IMR-90 (cell line): ENCODE measurements at regions not wholly inside any gene's neighbourhood (a gene's known extent, or its start where the extent isn't known, plus 50 kb on each side); places are given as distances from the start of the nearest gene placed in this dataset.

Experiments used
- ATAC-seq: fragments of 200-7000 bp; cut with Tn5 transposase; 2 replicates; pipeline ENCODE4 v1.9.1; 2020; ENCODE audit warnings: low read depth, mild to moderate bottlenecking, moderate library complexity
- BruUV-seq: library from RNA; stranded (reverse); fragments of 400-500 nt; replicated peaks from 2 replicates; lab custom pipeline; 2021; lab: Mats Ljungman, UMichigan
- CTCF ChIA-PET: fragments of 300-600 bp; formaldehyde crosslinking; extraction: SDS; loops from one replicate; lab custom pipeline; 2021; ENCODE audit warnings: antibody characterized with exemption; lab: Yijun Ruan, JAX
- POLR2A ChIA-PET: fragments of 300-600 bp; sonication (Branson Sonifier 250); formaldehyde crosslinking; loops from one replicate; lab custom pipeline; 2022; ENCODE audit warnings: antibody characterized with exemption; ENCODE audit not compliant: unreplicated experiment; lab: Charles Lee
- DNase-seq: peaks from one replicate; pipeline ENCODE4 v3.0.0; 2013
- H2AFZ ChIP-seq: replicated peaks from 2 replicates; pipeline ENCODE3; 2013; ENCODE audit warnings: low read length, mild to moderate bottlenecking; ENCODE audit not compliant: poor library complexity
- H2AK5ac ChIP-seq: 2 replicates; pipeline ENCODE4 v1.6.1; 2013; ENCODE audit warnings: low read depth, low read length, inconsistent platforms
- H2AK9ac ChIP-seq: replicated peaks from 2 replicates; pipeline ENCODE3; 2013; ENCODE audit warnings: mild to moderate bottlenecking, low read depth, low read length, moderate library complexity; ENCODE audit not compliant: poor library complexity
- H2BK120ac ChIP-seq: 2 replicates; pipeline ENCODE4 v1.6.1; 2013; ENCODE audit warnings: low read depth, low read length, inconsistent platforms
- H2BK15ac ChIP-seq: 3 replicates; pipeline ENCODE4 v1.6.1; 2013; ENCODE audit warnings: low read depth, low read length, inconsistent platforms
- H2BK20ac ChIP-seq: 2 replicates; pipeline ENCODE4 v1.6.1; 2013; ENCODE audit warnings: low read depth, mild to moderate bottlenecking, inconsistent platforms, low read length, moderate library complexity
- H2BK5ac ChIP-seq: 2 replicates; pipeline ENCODE4 v1.6.1; 2013; ENCODE audit warnings: mild to moderate bottlenecking, low read depth, low read length, inconsistent platforms; ENCODE audit not compliant: poor library complexity, severe bottlenecking
- H3K14ac ChIP-seq: replicated peaks from 2 replicates; pipeline ENCODE4 v1.6.1; 2013; ENCODE audit warnings: low read depth, low read length, inconsistent platforms
- H3K18ac ChIP-seq: 2 replicates; pipeline ENCODE4 v1.6.1; 2013; ENCODE audit warnings: low read depth, low read length, control low read depth
- H3K23ac ChIP-seq: 2 replicates; pipeline ENCODE4 v1.6.1; 2013; ENCODE audit warnings: low read depth, low read length, inconsistent platforms
- H3K27ac ChIP-seq: 2 replicates; pipeline ENCODE4 v1.5.1; 2013; ENCODE audit warnings: mild to moderate bottlenecking, control low read depth, low read length; ENCODE audit not compliant: insufficient read depth
- H3K27me3 ChIP-seq: 2 replicates; pipeline ENCODE4 v1.6.1; 2013; ENCODE audit warnings: low read length; ENCODE audit not compliant: control insufficient read depth, insufficient read depth
- H3K36me3 ChIP-seq: 2 replicates; pipeline ENCODE4 v1.6.1; 2013; ENCODE audit warnings: low read length, mixed read lengths; ENCODE audit not compliant: control insufficient read depth, insufficient read depth
- H3K4ac ChIP-seq: 2 replicates; pipeline ENCODE4 v1.6.1; 2013; ENCODE audit warnings: low read depth, low read length, inconsistent platforms
- H3K4me1 ChIP-seq: 2 replicates; pipeline ENCODE4 v1.6.1; 2013; ENCODE audit warnings: low read length, mixed read lengths; ENCODE audit not compliant: control insufficient read depth, insufficient read depth
- H3K4me2 ChIP-seq: 2 replicates; pipeline ENCODE4 v1.6.1; 2013; ENCODE audit warnings: low read depth, mild to moderate bottlenecking, control low read depth, low read length, moderate library complexity
- H3K4me3 ChIP-seq: 2 replicates; pipeline ENCODE4 v1.5.1; 2013; ENCODE audit warnings: low read depth, mild to moderate bottlenecking, control low read depth, low read length, moderate library complexity; ENCODE audit not compliant: insufficient read depth
- H3K56ac ChIP-seq: 2 replicates; pipeline ENCODE4 v1.6.1; 2013; ENCODE audit warnings: low read length, inconsistent platforms; ENCODE audit not compliant: insufficient read depth; ENCODE audit errors: extremely low read depth
- H3K79me1 ChIP-seq, 2 experiments: 2 replicates each; pipeline ENCODE4 v1.6.1; 2013; ENCODE audit warnings: low read length in 2 of 2, inconsistent platforms in 1 of 2, low read depth in 1 of 2
- H3K9ac ChIP-seq: 2 replicates; pipeline ENCODE4 v1.6.1; 2013; ENCODE audit warnings: low read depth, low read length, control low read depth
- H3K9me1 ChIP-seq: 2 replicates; pipeline ENCODE4 v1.6.1; 2013; ENCODE audit warnings: low read length, inconsistent platforms; ENCODE audit not compliant: insufficient read depth
- H3K9me3 ChIP-seq: 2 replicates; pipeline ENCODE4 v1.6.1; 2013; ENCODE audit warnings: low read length; ENCODE audit not compliant: control insufficient read depth, insufficient read depth
- H4K20me1 ChIP-seq: 2 replicates; pipeline ENCODE4 v1.6.1; 2013; ENCODE audit warnings: low read length, inconsistent platforms; ENCODE audit not compliant: insufficient read depth
- H4K5ac ChIP-seq: 2 replicates; pipeline ENCODE4 v1.6.1; 2013; ENCODE audit warnings: mild to moderate bottlenecking, low read depth, low read length, control low read depth
- H4K8ac ChIP-seq, 2 experiments: 2 replicates each; pipeline ENCODE4 v1.6.1; 2013; ENCODE audit warnings: low read depth in 2 of 2, low read length in 2 of 2, control low read depth in 1 of 2, inconsistent platforms in 1 of 2
- H4K91ac ChIP-seq: 2 replicates; pipeline ENCODE4 v1.6.1; 2013; ENCODE audit warnings: low read depth, low read length, inconsistent platforms; ENCODE audit not compliant: insufficient read depth
- BHLHE40 ChIP-seq: fragments of 150-350 bp; IDR thresholded peaks from 2 replicates; pipeline ENCODE4 v1.6.1; 2016; ENCODE audit warnings: mild to moderate bottlenecking, low read depth, low read length
- MAFK ChIP-seq: IDR thresholded peaks from 2 replicates; pipeline ENCODE4 v1.6.1; 2012; ENCODE audit warnings: low read depth, low read length, improper control_type of control experiment
- MAZ ChIP-seq: IDR thresholded peaks from 2 replicates; pipeline ENCODE4 v1.6.1; 2012; ENCODE audit warnings: low read depth, mild to moderate bottlenecking, low read length, improper control_type of control experiment, moderate library complexity, borderline replicate concordance
- MXI1 ChIP-seq: IDR thresholded peaks from 2 replicates; pipeline ENCODE4 v1.6.1; 2012; ENCODE audit warnings: low read depth, mild to moderate bottlenecking, low read length, moderate library complexity, borderline replicate concordance
- NFE2L2 ChIP-seq: fragments of 150-350 bp; IDR thresholded peaks from 2 replicates; pipeline ENCODE4 v1.6.1; 2016; ENCODE audit warnings: low read depth, mild to moderate bottlenecking, low read length
- RAD21 ChIP-seq: IDR thresholded peaks from 2 replicates; pipeline ENCODE4 v1.6.1; 2012; ENCODE audit warnings: low read length, improper control_type of control experiment
- RFX5 ChIP-seq: IDR thresholded peaks from 2 replicates; pipeline ENCODE4 v1.8.0; 2012; ENCODE audit warnings: low read depth, mild to moderate bottlenecking, low read length, moderate library complexity
- SMC3 ChIP-seq: fragments of 150-350 bp; IDR thresholded peaks from 2 replicates; pipeline ENCODE4 v1.6.1; 2016; ENCODE audit warnings: low read depth, mild to moderate bottlenecking, antibody characterized with exemption, low read length, moderate library complexity
- WGBS, 2 experiments: methylation state at CpG; one replicate each; pipeline versions ENCODE4 v1.1.5 to v1.1.7; 2013; ENCODE audit warnings: missing lambda C conversion rate in 2 of 2; ENCODE audit not compliant: insufficient read length in 1 of 2; ENCODE audit errors: extremely low coverage in 2 of 2; 5-methylcytosine and 5-hydroxymethylcytosine counted together
- dilution Hi-C: fragments of 300-500 bp; cut with HindIII; formaldehyde crosslinking; loops from one replicate; pipeline ENCODE4 v1.14.3; 2018; ENCODE audit warnings: low sequenced_read_pairs; ENCODE audit not compliant: unreplicated experiment
- in situ Hi-C: fragments of 300-500 bp; cut with MboI; formaldehyde crosslinking; loops from 3 replicates; pipeline ENCODE4 v1.14.3; 2019; ENCODE audit warnings: low sequenced_read_pairs, inconsistent platforms, mixed read lengths
- intact Hi-C: fragments of 100-400 bp; cut with micrococcal nuclease; formaldehyde crosslinking; loops from 2 replicates; pipeline ENCODE4 v1.10.0; 2022
- TF ChIP-seq, protein P1 (sequence below): fragments of 150-350 bp; IDR thresholded peaks from 2 replicates; pipeline ENCODE4 v1.6.1; 2017; ENCODE audit warnings: mild to moderate bottlenecking, antibody characterized with exemption, low read length, low read depth
- TF ChIP-seq, protein P2 (sequence below): fragments of 150-350 bp; IDR thresholded peaks from 2 replicates; pipeline ENCODE4 v1.6.1; 2016; ENCODE audit warnings: low read depth, mild to moderate bottlenecking, low read length, moderate library complexity, borderline replicate concordance

DNA sequence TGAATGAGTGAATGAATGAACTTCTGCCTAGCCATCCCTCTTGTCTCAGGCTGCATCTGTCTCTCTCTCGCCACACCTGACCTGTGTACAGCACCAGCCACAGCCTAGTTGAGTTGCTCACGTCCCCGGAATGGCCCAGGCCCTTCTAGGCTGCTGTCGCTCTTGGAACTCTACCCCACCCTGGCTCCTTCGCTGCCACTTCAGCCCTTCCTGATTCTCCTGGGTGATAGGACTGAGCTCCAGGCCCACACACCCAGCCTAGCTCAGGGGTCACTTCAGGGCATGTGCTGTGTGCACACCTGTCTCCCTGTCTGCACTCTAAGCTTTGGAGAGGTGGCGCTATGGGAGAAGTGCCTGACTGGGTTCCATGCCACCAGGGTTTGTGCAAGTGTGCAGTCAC lies 236.6 kb downstream of the GLI2 start:
- intact Hi-C loops, result no loop called here
- TF ChIP-seq MAFK, result no peak
- no peak for TF ChIP-seq MXI1
- no peak for TF ChIP-seq NFE2L2
- TF ChIP-seq, protein P1, sequence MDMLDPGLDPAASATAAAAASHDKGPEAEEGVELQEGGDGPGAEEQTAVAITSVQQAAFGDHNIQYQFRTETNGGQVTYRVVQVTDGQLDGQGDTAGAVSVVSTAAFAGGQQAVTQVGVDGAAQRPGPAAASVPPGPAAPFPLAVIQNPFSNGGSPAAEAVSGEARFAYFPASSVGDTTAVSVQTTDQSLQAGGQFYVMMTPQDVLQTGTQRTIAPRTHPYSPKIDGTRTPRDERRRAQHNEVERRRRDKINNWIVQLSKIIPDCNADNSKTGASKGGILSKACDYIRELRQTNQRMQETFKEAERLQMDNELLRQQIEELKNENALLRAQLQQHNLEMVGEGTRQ, result no peak
- no peak for TF ChIP-seq RFX5
- TF ChIP-seq, protein P2, sequence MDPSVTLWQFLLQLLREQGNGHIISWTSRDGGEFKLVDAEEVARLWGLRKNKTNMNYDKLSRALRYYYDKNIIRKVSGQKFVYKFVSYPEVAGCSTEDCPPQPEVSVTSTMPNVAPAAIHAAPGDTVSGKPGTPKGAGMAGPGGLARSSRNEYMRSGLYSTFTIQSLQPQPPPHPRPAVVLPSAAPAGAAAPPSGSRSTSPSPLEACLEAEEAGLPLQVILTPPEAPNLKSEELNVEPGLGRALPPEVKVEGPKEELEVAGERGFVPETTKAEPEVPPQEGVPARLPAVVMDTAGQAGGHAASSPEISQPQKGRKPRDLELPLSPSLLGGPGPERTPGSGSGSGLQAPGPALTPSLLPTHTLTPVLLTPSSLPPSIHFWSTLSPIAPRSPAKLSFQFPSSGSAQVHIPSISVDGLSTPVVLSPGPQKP, result no peak
- no peak for TF ChIP-seq SMC3
- TF ChIP-seq RAD21, result no peak
- no peak for TF ChIP-seq MAZ
- TF ChIP-seq BHLHE40, result no peak
- Histone ChIP-seq H3K9me1 (peaks cover 24% of the 10 kb centered on the region), H3K36me3 (peaks cover 87% of the 10 kb centered on the region), H3K27me3 (no peaks in the 10 kb centered on the region), H2BK5ac (no peak overlapping the region), H2BK120ac (no peak overlapping the region), H3K4ac (no peak overlapping the region), H3K4me3 (no peak overlapping the region), H2AK9ac (no peak overlapping the region), H3K56ac (no peak overlapping the region), H2BK20ac (no peak overlapping the region), H4K8ac (no peak overlapping the region), H3K14ac (no peak overlapping the region), H3K27ac (no peak overlapping the region), H4K91ac (no peak overlapping the region), H2AK5ac (no peak overlapping the region), H3K4me2 (no peak overlapping the region), H2BK15ac (no peak overlapping the region), H3K18ac (no peak overlapping the region), H3K4me1 (no peaks in the 10 kb centered on the region), H4K20me1 (peaks cover 7% of the 10 kb centered on the region; the same call in 1 of the 2 replicates), H3K9me3 (no peaks in the 10 kb centered on the region), H3K9ac (no peak overlapping the region), H3K23ac (no peak overlapping the region), H4K5ac (no peak overlapping the region), H3K79me1 (peaks cover 13 to 43% of the 10 kb centered on the region in 2 experiments), H2AFZ (no peak overlapping the region)
- BruUV-seq, result no TSS peak
- dilution Hi-C loops, result no loop called here
- in situ Hi-C loops, result no loop called here
- ChIA-PET POLR2A (no interaction called here), CTCF (no interaction called here)
- DNase-seq (no peak), ATAC-seq (no peak)
- WGBS, 2 experiments, result 100% methylated on average over 3 of the region's 6 CpGs; no CpG with 5 or more reads in 1 of the 2 experiments
